ENCODE measurements at regions not wholly inside any gene's neighbourhood (a gene's known extent, or its start where the extent isn't known, plus 50 kb on each side); places are given as distances from the start of the nearest gene placed in this dataset.

DNA sequence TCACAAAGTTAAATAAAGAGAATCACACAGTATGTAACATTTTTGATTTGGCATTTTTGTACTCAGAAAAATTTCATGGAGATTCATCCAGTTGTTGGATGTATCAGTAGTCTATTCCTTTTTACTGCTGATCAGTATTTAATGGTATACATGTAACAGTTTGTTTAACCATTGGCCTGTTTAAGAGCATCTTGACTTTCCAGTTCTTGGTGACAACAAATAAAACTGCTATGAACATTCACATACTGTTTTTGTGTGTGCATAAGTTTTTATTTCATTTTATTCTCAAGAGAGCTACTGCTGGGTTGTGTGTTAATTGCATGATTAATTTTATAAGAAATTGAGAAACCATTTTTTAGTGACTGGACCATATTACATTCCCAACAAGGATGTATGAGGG is 694.5 kb upstream of the RAB6C start:
- Histone ChIP-seq H3K27me3 (no peaks in the 10 kb centered on the region), H3K9me3 (no peaks in the 10 kb centered on the region), H3K27ac (no peak overlapping the region), H3K4me3 (no peak overlapping the region), H3K4me1 (no peaks in the 10 kb centered on the region), H3K36me3 (no peaks in the 10 kb centered on the region)
- intact Hi-C loops (cut with DNase I): no loop called here
- ATAC-seq (no peak), DNase-seq (no peak)
- TF ChIP-seq CTCF (IDR thresholded peaks at IDR 0.05) (no peak), POLR2A (IDR thresholded peaks at IDR 0.05) (no peak)

DNA sequence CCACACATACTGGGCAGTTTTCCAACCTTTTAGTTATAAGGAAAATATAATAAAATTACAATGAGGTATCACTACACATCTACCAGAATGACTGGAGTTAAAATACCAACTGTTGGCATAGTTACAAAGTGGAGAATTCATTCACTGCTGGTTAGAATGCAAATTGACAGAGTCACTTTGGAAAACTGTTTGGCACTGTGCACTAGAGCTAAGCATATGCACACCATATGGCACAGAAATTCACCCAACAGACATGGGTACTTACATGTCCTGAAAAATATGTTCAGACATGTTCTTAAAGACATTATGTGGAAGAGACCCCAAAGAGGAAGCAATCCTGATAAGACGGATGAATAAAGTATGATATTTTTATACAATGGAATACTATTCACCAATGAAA is 686.1 kb upstream of the RAB6C start:
- H3K27ac ChIP-seq: no peak overlapping the region
- ATAC-seq (no peak), DNase-seq (no peak)
- no peak overlapping the region for H3K4me3 ChIP-seq
- TF ChIP-seq CTCF (IDR thresholded peaks at IDR 0.05): no peak
- TF ChIP-seq POLR2A (IDR thresholded peaks at IDR 0.05): no peak
- H3K36me3 ChIP-seq: no peaks in the 10 kb centered on the region
- H3K27me3 ChIP-seq: no peaks in the 10 kb centered on the region
- intact Hi-C loops (cut with DNase I): no loop called here
- no peaks in the 10 kb centered on the region for H3K4me1 ChIP-seq
- WGBS (ENCODE audit: insufficient coverage, low coverage, low lambda C conversion rate, missing lambda C conversion rate): 0% methylated on average over 1 of the region's 1 CpG
- H3K9me3 ChIP-seq: no peaks in the 10 kb centered on the region

- no peak overlapping the region for H3K4me3 ChIP-seq
- no peak overlapping the region for H3K27ac ChIP-seq
- H3K27me3 ChIP-seq: no peaks in the 10 kb centered on the region
- H3K9me3 ChIP-seq: no peaks in the 10 kb centered on the region
- intact Hi-C loops (cut with DNase I): no loop called here
- no peak for ATAC-seq
- TF ChIP-seq CTCF (IDR thresholded peaks at IDR 0.05) (no peak), POLR2A (IDR thresholded peaks at IDR 0.05) (no peak)
- 65% methylated on average over 3 of the region's 4 CpGs for WGBS (ENCODE audit: insufficient coverage, low coverage, low lambda C conversion rate, missing lambda C conversion rate)
- H3K4me1 ChIP-seq: no peaks in the 10 kb centered on the region
- DNase-seq: no peak
- H3K36me3 ChIP-seq: no peaks in the 10 kb centered on the region
These were observed 683.1 kb upstream of the RAB6C start for GRCh38 chr2:129296396-129296795.

GRCh38 chr2:129296806-129297205 is 682.7 kb upstream of the RAB6C start:
- Histone ChIP-seq H3K4me3 (no peak overlapping the region), H3K4me1 (no peaks in the 10 kb centered on the region), H3K36me3 (no peaks in the 10 kb centered on the region), H3K9me3 (no peaks in the 10 kb centered on the region), H3K27ac (no peak overlapping the region), H3K27me3 (no peaks in the 10 kb centered on the region)
- intact Hi-C loops (cut with DNase I): no loop called here
- DNase-seq: no peak
- TF ChIP-seq CTCF (IDR thresholded peaks at IDR 0.05) (no peak), POLR2A (IDR thresholded peaks at IDR 0.05) (no peak)
- WGBS (ENCODE audit: insufficient coverage, low coverage, low lambda C conversion rate, missing lambda C conversion rate): 35% methylated on average over 5 of the region's 5 CpGs
- ATAC-seq: peak in 2 of 4 donors; percentile 10 to 30

DNA sequence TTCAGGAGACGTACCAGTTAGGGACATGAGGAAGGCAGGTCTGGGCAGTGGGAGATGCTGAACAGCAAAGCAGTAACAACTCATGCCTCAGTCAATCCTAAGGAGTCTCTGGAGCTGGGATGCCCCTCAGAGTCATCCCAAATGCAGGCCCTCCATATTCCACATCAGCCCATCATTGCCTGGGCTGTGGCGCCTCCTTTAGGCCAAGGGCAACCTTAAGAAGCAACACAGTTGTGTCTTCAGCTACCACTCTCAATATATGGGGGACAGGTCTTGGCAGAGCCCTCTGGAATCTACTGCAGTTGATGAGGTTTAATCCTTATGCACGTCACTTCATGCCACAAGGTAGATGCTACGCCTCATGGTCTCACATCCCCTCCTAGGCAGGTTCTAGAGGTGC is 682.0 kb upstream of the RAB6C start:
- H3K27me3 ChIP-seq: no peaks in the 10 kb centered on the region
- TF ChIP-seq POLR2A (IDR thresholded peaks at IDR 0.05): no peak
- no peak for TF ChIP-seq CTCF (IDR thresholded peaks at IDR 0.05)
- H3K9me3 ChIP-seq: no peaks in the 10 kb centered on the region
- no peak overlapping the region for H3K4me3 ChIP-seq
- intact Hi-C loops (cut with DNase I): no loop called here
- no peaks in the 10 kb centered on the region for H3K36me3 ChIP-seq
- 42% methylated on average over 3 of the region's 4 CpGs for WGBS (ENCODE audit: insufficient coverage, low coverage, low lambda C conversion rate, missing lambda C conversion rate)
- H3K27ac ChIP-seq: no peak overlapping the region
- no peak for ATAC-seq
- no peak for DNase-seq
- H3K4me1 ChIP-seq: no peaks in the 10 kb centered on the region

All from right lobe of liver (tissue), 6 donors.